HK-2 (cell line): ENCODE measurements at regions not wholly inside any gene's neighbourhood (a gene's known extent, or its start where the extent isn't known, plus 50 kb on each side); places are given as distances from the start of the nearest gene placed in this dataset.
A peak's percentile ranks its signal among the peaks of the same experiment; 100 is the strongest.

Source experiments
- DNase-seq: peaks from one replicate; pipeline ENCODE4 v3.0.0-alpha.2; 2018; ENCODE audit not compliant: unreplicated experiment

- no peak for DNase-seq
These were observed 293.5 kb downstream of the UTRN start for GRCh38 chr6:144578385-144579350.

GRCh38 chr6:144580039-144580438 lies 294.9 kb downstream of the UTRN start:
- no peak for DNase-seq

DNA sequence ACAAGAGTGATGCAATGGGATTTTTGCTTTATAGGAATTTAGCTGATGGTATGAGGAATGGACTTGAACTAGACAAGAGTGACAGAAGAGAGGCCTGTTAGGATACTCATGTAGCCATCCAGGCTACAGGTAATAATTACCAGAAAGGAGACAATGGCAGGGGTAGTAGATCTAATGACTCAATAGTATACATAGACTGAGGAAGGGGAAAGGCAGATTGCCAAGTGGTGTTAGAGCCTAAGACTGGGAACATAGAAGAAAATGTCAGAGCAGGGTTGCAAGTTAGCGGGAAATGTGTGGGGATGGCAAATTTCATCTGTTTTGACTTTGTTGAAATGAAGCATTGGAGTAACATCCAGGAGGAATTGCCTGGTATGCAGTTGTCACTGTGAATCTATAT lies 295.6 kb downstream of the UTRN start:
- DNase-seq: no peak

- DNase-seq: no peak
These were observed 296.8 kb downstream of the UTRN start for GRCh38 chr6:144581812-144582537.

- DNase-seq: peak; percentile 11
These were observed 297.9 kb downstream of the UTRN start for GRCh38 chr6:144582939-144583613.

GRCh38 chr6:144583614-144583954 lies 298.4 kb downstream of the UTRN start:
- no peak for DNase-seq

GRCh38 chr6:144585217-144585814 lies 300.2 kb downstream of the UTRN start:
- DNase-seq: no peak

DNA sequence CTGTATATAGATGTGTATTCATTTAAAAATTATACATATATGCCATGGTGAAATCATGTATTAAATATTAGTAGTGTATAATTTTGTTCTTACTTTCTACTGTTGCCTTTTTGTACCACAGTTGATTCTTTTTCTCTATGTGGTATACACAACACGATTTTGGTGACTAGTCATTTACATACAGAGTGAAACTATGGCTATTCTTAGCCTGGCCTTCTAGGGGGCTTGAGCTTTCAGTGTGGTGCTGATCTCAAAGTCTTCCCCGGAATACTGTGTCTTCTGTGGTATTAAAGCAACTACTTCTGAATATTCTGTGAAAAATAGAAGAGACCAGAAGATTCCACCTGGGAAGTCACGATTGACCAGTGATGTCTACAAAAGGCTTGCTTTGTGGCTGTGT lies 301.9 kb downstream of the UTRN start:
- no peak for DNase-seq

DNA sequence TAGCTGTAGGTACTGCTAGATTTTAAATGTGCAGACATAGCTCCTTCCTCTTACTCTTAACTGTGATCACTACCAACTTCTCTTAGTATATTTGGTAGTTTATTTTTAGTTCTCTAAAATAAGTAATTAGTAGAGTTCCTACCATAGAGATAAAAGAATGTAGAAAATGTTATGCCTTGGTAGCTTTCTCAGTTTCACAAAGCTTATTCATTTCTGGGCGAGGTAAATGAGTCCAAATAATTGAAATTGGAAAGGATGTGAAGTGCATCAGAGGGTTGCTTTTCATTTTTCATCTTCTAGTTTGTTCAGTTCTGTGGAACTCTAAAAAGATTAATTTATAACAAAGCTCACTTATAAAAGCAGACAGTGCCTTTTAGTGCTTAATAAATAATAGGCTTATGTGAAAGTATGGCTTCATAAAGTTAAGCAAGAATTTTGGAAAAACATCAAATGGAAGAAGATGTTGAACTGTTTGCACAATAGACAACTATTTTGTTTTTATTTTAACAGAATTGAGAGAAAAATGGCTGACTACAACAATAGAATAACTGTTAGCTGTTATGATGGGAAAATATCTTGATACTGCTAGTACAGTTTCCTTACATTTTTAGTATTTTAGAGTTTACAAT lies 303.7 kb downstream of the UTRN start:
- no peak for DNase-seq

GRCh38 chr6:144590532-144590931 lies 305.4 kb downstream of the UTRN start:
- DNase-seq: no peak

DNA sequence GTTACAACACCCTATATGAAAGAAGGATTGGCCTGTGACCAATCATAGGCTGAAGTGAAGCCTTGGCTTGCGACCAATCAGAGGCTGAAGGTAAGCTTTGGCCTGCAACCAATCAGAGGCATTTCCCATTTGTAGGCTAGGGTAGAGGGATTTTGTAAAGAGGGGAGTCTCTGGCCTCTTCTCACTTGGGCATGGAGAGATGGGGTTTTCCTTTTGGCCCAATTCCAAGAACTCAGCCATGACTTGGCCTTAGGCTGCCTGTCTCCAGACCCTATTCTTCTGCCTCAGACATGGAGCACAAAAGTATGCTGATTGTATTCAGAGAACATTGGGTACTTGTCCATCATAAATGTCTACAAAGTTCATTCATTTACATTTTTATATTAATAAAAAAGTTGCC lies 308.3 kb downstream of the UTRN start:
- DNase-seq: no peak

GRCh38 chr6:144594585-144594984 lies 309.4 kb downstream of the UTRN start:
- no peak for DNase-seq

GRCh38 chr6:144595266-144595665 lies 310.1 kb downstream of the UTRN start:
- no peak for DNase-seq

DNA sequence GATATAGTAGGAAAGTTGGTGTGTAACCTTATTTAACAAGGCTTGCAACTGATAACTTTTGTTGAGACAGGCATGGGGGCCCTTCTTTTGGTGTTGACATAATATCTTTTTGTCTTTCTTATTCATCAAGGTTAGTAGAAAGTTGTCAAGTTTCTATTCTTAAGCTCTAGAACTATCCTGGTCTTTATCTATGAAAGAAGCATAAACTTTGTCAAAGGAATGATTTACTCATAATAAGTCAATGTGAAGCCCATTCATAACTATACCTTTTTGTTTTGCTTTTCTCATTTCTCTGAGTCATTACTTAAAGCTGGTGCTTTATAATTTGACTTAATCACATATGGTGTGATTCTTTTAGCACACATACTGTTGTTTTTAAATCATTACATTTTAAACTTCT lies 312.4 kb downstream of the UTRN start:
- no peak for DNase-seq

DNA sequence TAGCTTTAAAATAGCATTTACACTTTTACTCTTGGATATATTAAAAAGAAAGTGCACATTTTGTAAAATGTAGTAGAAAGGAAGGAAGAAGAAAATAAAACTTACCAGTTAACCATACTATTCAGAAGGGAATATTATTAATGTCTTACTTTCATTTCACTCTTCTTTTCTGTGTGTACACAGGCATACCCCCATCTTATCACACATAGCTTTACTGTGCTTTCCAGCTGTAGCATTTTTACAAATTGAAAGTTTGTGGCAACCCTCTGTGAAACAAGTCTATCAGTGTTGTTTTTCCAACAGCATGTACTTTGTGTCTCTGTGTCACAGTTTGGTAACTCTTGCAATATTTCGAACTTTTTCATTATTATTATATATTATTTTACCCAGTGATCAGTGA lies 314.5 kb downstream of the UTRN start:
- DNase-seq: no peak

- no peak for DNase-seq
These were observed 316.1 kb downstream of the UTRN start for GRCh38 chr6:144601221-144601620.

DNA sequence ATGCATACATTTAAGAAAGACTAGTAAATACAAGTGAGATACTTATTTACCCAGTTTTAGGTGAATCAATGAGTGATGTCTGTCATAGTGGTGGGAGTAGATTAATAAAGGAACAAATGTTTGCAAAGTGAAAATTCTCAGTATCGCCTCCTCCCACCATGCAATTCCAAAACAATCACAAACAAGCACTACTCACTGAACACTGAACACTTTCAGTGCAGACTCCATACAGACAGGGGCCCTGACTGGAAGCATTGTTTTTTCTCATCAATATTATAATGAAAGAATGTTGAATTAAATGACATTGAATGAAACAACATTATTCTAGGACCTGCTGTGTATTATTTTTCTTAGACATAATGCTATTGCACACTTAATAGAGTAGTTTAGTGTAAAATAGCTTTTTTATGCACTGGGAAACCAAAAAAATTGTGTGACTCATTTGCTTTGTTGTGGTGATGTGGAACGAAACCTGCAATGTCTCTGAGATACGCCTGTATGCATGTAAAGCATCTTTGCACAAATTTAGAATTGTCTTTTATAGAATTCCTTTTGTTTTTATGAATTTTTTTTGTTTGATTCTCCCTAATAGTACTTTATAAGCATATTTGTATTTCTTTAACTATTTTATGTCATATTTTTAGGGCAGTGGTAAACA lies 317.5 kb downstream of the UTRN start:
- no peak for DNase-seq

GRCh38 chr6:144606083-144606482 lies 320.9 kb downstream of the UTRN start:
- DNase-seq: no peak

GRCh38 chr6:144607998-144608735 lies 323.0 kb downstream of the UTRN start:
- no peak for DNase-seq

- no peak for DNase-seq
These were observed 327.7 kb downstream of the UTRN start for GRCh38 chr6:144612811-144613210.
